ENCODE measurements at regions not wholly inside any gene's neighbourhood (a gene's known extent, or its start where the extent isn't known, plus 50 kb on each side); places are given as distances from the start of the nearest gene placed in this dataset.

DNA sequence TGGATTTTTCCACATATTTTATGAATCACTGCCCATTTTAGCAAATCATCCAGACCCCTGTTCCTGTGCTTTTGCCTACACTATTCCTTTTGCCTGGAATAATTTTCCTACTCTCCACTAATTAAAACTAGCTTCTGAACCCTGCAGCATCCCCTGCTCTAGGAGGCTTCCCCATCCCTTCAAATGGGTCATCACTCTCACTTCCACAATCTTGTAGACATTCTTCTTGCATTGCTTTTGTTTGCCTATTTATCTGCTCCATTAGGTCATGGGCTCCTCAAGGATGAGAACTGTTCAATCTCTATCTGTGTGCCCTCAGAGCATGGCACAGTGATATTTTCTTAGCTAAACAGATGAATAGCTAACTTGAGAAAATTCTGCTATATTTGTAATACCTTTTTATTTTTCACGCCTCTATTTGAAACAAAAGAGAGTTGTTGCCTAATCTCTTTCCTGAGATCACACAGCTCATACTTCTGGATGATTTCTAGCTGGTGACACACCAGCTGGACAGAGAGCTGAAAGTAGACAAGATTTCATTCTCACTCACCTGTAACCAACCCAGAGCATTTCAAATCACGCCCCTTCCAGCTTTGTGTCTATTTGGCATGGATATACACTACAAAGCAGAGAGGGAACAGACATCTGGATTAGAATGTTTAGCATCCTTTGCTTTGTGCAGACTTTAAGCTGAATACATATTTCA, 466.0 kb downstream of the FOXO1 start:
- TF ChIP-seq EZH2 (IDR thresholded peaks at IDR 0.05; ENCODE audit: insufficient read depth, low read length), result no peak
- TF ChIP-seq, protein P1, sequence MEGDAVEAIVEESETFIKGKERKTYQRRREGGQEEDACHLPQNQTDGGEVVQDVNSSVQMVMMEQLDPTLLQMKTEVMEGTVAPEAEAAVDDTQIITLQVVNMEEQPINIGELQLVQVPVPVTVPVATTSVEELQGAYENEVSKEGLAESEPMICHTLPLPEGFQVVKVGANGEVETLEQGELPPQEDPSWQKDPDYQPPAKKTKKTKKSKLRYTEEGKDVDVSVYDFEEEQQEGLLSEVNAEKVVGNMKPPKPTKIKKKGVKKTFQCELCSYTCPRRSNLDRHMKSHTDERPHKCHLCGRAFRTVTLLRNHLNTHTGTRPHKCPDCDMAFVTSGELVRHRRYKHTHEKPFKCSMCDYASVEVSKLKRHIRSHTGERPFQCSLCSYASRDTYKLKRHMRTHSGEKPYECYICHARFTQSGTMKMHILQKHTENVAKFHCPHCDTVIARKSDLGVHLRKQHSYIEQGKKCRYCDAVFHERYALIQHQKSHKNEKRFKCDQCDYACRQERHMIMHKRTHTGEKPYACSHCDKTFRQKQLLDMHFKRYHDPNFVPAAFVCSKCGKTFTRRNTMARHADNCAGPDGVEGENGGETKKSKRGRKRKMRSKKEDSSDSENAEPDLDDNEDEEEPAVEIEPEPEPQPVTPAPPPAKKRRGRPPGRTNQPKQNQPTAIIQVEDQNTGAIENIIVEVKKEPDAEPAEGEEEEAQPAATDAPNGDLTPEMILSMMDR (IDR thresholded peaks at IDR 0.05; ENCODE audit: insufficient read depth, low read depth, low read length), result no peak

All from astrocyte (in vitro differentiated cells and primary cell).